GM12892 (cell line): ENCODE measurements at regions not wholly inside any gene's neighbourhood (a gene's known extent, or its start where the extent isn't known, plus 50 kb on each side); places are given as distances from the start of the nearest gene placed in this dataset.

Source experiments
- DNase-seq: peaks from one replicate; pipeline ENCODE4 v3.0.0; 2011; ENCODE audit not compliant: insufficient read length
- FAIRE-seq: peaks from 2 replicates; lab custom pipeline; 2011; peaks lifted over from hg19 to GRCh38; lab: Jason Lieb, UNC
- POLR2A ChIP-seq: IDR thresholded peaks from 2 replicates; pipeline ENCODE4 v1.6.1; 2011; ENCODE audit warnings: low read depth, low read length, control low read depth
- POLR2AphosphoS5 ChIP-seq: IDR thresholded peaks from 2 replicates; pipeline ENCODE4 v1.6.1; 2011; ENCODE audit warnings: low read depth, low read length, control low read depth
- TAF1 ChIP-seq: IDR thresholded peaks from 2 replicates; pipeline ENCODE4 v1.6.1; 2011; ENCODE audit warnings: low read depth, mild to moderate bottlenecking, control low read depth, low read length, borderline replicate concordance

DNA sequence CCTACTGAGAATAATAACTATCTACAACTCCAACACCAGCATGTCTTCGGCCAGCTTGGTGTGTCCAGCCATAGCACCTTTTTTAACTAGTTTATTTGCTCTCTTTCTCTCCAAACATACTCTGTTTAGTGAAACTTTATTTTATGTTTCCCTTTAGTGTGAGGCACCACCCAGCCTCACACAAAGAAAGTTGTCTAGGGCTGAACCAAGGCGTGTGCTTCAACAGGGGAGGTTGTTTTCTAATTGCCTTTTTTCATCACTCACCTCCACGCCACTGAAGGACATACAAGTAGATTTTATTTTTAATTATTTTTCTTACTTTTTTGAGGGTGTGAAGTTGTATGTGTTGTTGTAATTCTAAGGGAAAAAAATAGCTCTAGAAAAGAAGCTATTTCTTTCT lies 125.6 kb upstream of the MARCKS start:
- TF ChIP-seq POLR2AphosphoS5 (no peak), POLR2A (no peak), TAF1 (no peak)
- FAIRE-seq (no peak), DNase-seq (no peak)

DNA sequence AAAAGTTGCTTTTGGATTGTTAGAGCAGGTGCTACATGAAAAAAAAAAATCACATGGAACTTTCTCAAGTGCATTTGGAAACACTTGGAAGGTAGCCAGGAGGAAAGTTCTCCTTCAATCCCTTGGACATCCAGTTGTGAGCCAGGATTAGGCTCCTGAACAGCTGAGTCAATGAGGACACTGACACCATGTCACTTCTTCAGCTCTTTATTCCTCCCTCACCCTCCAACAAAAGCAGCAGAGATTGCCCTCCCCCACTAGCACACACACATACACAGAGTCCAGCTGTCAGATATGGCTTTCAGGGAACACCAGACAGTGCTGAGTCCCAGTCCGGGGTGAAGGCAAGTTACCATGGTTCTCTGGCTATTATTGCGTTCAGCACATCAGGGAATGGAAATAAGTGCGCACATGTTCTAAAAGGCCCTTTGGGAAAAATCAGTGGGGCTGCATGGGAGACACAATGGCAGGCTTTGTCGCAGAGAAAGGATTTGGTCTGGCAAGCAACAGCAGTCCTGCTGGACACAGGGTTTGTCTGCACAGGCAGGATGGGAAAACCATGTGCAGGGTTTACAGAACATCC lies 124.7 kb upstream of the MARCKS start:
- DNase-seq = no peak
- no peak for FAIRE-seq
- TF ChIP-seq TAF1 (no peak), POLR2A (no peak), POLR2AphosphoS5 (no peak)

DNA sequence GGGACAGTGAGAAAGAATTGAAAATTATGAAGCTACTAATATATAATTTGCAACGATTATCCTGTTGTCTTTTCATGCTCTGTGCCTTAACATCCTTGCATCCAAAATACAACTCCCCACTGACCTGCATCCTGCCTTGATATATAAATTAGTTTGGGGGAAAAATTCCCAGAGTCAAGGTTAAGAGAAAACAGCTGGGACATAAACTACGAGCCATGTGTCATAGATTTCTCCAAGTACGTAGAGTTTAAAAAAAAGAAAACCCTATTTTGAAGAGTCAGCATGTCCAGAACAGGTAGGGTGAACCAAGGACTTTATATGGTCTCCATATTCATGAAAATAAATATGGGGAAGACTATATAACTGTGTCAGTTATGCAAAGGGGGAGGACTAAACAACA lies 123.8 kb upstream of the MARCKS start:
- TF ChIP-seq POLR2A (no peak), TAF1 (no peak), POLR2AphosphoS5 (no peak)
- DNase-seq (no peak), FAIRE-seq (no peak)

DNA sequence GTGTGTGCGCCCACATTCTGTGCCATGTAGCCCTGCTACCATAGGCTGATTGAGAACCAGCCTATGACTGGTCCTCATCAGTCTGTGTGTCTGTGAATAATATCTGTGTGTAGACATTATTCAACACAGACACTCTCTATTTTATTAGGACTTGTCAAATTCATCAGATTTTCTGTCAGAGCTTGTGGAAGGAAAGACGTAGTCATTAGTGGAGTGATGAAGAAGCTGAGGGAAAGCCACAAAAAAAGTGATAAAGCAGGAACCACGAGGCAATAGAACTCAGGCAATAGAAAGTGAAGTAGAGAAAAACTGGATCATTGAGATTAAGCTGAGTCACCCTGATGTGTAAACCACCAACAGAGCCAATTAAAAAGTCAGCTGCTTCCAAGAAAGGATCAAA lies 122.2 kb upstream of the MARCKS start:
- TF ChIP-seq POLR2A (no peak), TAF1 (no peak)
- FAIRE-seq = no peak
- DNase-seq = no peak

DNA sequence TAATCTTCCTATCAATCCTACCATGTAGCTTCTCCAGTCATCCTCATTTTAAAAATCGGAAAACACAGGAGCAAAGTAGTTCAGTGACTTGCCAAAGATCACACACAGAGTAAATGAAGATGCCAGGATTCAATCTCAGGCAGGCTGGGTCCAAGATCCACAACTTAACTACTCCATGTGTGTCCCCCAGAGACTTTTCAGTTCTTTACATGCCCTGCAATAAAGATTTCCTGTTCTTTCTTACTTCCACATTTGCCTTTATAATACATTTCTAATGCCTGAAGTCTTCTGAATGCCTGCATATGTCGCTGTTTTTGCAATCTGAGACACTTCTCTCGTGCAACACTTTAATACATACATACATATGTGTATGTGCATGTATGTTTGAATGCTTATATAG lies 121.7 kb upstream of the MARCKS start:
- FAIRE-seq = no peak
- TF ChIP-seq POLR2A = no peak
- no peak for TF ChIP-seq POLR2AphosphoS5
- TF ChIP-seq TAF1 = no peak

DNA sequence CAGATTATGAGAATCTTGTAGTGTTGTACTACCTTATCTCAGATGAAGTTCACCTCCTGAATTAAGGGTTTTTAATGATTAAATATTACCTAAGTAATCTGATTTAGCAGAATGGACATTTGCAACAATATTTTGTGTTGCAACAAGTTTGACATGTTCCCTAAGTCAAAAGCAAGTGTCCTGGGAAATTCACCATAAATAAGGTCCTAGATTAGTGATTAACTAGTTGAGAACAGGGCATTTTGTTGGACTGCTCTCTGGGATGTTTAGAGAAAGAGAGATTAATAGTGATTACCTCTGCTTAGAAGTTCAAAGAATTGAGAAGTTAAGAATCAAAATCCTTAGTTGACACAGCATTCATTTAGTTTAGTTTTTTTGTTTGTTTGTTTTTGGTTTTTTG lies 120.2 kb upstream of the MARCKS start:
- DNase-seq (no peak), FAIRE-seq (no peak)
- TF ChIP-seq POLR2A (no peak), TAF1 (no peak), POLR2AphosphoS5 (no peak)

More for the DNA sequence above, 121.7 kb upstream of the MARCKS start:
- no peak for DNase-seq

DNA sequence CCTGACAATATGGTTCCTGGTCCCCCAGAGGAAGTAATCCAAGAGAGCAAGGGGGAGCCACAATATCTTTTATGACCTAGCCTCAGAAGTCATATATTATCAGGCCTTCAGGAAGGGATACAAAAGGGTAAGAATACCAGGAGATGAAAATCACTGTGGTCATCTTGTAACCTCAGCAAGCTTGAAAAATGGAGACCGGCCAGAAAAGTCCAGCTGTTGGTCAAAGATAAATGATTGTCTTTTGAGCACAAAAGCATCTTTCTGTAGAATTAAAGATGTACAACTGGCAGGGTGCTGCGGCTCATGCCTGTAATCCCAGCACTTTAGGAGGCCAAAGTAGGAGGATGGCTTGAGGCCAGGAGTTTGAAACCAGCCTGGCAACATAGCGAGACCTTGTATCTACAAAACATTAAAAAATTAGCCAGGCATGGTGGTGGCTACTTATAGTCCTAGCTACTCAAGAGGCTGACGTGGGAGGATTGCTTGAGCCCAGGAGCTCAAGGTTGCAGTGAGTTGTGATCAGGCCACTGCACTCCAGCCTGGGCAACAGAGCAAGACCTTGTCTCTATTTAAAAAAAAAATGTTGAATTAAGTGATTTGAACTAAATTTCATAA lies 118.0 kb upstream of the MARCKS start:
- no peak for DNase-seq
- FAIRE-seq = no peak

DNA sequence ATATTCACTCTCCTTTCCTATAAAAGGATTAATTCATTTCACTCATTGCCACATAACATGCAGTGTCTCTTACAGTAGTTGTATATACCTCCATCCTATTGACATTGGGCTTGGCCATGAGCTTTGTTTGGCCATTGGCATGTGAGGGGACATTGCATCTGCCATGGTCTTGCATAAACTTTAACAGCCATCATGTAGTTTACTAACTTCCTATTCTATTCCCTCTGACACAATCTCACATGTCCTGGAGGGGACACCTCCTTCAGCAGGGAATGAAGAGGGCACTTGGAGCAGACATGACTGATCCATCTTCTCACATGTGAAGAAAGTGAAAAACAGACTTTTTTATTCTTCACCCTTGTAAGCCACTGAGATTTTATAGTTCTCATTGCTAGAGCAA lies 115.5 kb upstream of the MARCKS start:
- no peak for TF ChIP-seq TAF1
- no peak for TF ChIP-seq POLR2A
- TF ChIP-seq POLR2AphosphoS5 = no peak
- no peak for FAIRE-seq

More for the DNA sequence above, 118.0 kb upstream of the MARCKS start:
- no peak for TF ChIP-seq TAF1
- TF ChIP-seq POLR2AphosphoS5 = no peak
- TF ChIP-seq POLR2A = no peak

DNA sequence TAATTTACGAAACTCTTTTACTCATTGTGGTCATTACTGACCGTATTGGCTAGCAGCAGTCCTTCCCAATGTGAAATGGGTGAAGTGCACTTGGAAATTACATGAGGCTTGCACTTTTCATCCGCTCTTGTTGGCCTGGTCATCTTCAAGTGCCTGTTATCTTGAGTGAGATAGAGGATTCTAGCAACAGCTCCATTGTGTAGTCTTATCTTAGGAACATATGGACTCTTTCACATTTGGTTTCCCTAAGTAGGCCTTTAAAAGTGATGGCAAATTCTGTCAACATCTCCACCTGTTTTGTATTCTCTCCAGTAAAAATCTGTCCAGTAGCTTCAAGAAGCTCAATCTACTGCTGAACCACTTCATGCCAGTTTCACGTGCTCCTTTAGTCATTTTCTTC lies 114.8 kb upstream of the MARCKS start:
- no peak for DNase-seq
- no peak for FAIRE-seq
- TF ChIP-seq POLR2AphosphoS5 = no peak
- no peak for TF ChIP-seq TAF1
- TF ChIP-seq POLR2A = no peak

More for the DNA sequence above, 115.5 kb upstream of the MARCKS start:
- DNase-seq = no peak

DNA sequence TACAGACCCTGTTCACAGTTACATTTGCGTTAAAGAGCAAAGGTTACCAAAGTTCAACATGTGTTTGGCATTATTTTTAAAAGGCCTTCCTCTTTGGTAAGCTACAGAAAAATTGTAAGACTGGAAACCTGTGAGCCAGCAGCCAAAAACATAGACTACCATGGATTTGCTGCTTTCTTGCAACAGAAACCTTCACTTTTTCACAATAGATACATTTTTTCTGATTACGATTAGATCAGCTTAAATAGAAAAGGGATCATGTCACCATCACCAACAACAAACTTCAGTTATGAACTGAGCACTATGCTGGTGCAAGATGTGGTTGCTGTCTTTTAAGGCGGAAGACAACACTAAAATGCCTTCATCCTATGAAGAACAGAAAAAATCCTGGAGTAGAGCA lies 112.3 kb upstream of the MARCKS start:
- no peak for FAIRE-seq
- no peak for TF ChIP-seq TAF1
- TF ChIP-seq POLR2A = no peak
- TF ChIP-seq POLR2AphosphoS5 = no peak
- no peak for DNase-seq

DNA sequence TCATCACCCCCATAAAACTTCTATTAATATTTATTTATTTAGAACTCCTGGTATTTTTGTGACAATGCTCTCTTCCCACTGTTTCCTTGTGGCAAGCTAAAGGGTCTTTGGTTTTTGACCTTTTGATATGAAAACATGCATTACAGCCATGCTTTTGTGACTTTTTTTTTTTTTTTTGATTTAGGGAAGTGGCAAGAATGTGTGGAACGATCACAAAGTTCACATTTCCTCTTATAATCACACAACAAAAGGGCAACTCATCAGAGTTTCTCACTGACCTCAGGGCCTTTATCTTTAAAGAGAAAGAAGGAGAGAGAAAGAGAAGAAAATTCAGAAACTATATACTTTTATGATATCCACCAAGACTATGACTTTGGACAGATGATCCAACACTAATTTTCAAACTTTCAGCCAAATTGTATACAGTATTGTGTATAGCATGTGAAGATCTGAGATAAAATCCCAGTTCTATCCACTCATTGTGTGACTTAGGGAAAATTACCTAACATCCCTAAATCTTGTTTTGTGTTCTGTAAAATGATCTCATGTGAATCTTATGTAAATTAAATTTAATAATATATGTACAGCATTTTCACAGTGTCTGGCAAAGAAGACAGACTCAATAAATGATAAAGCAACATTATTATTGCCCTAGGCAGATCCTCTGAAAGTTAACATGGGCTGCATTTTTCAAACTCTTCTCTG lies 106.8 kb upstream of the MARCKS start:
- DNase-seq (no peak), FAIRE-seq (no peak)
- TF ChIP-seq TAF1 = no peak

DNA sequence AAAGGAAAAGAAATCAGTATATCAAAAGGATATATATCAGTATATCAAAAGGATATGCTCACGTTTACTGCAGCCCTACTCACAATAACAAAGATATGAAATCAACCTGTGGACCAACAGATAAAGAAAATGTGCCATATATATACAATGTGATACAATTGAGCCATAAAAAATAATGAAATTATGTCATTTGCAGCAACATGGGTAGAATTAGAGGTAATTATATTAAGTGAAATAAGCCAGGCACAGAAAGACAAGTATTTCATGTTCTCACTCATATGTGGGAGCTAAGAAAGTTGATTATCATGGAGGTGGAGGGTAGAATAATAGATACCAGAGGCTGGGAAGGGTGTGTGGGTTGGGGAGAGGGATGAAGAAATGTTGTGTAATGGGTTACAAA lies 102.9 kb upstream of the MARCKS start:
- DNase-seq (no peak), FAIRE-seq (peak; percentile 54)
- TF ChIP-seq POLR2A (no peak), POLR2AphosphoS5 (no peak), TAF1 (no peak)
